GM18907 (cell line): ENCODE measurements at regions not wholly inside any gene's neighbourhood (a gene's known extent, or its start where the extent isn't known, plus 50 kb on each side); places are given as distances from the start of the nearest gene placed in this dataset.

Experiments used
- ATAC-seq: cut with Tn5 transposase; IDR thresholded peaks from one replicate; pipeline ENCODE4 v1.9.1; 2021; ENCODE audit warnings: mild to moderate bottlenecking, moderate library complexity; ENCODE audit not compliant: unreplicated experiment

- no peak for ATAC-seq
These were observed 228.0 kb downstream of the RDH14 start for GRCh38 chr2:18332477-18332876.

- no peak for ATAC-seq
These were observed 235.3 kb downstream of the RDH14 start for GRCh38 chr2:18325118-18325517.

- no peak for ATAC-seq
These were observed 240.5 kb downstream of the RDH14 start for GRCh38 chr2:18319987-18320386.

GRCh38 chr2:18317017-18317416, 243.4 kb downstream of the RDH14 start:
- no peak for ATAC-seq

GRCh38 chr2:18312818-18313217, 247.6 kb downstream of the RDH14 start:
- ATAC-seq: no peak

GRCh38 chr2:18311420-18312195, 248.8 kb downstream of the RDH14 start:
- no peak for ATAC-seq

- no peak for ATAC-seq
These were observed 250.8 kb downstream of the RDH14 start for GRCh38 chr2:18309627-18310026.

GRCh38 chr2:18309188-18309587, 251.3 kb downstream of the RDH14 start:
- ATAC-seq: no peak

GRCh38 chr2:18304849-18305248, 255.6 kb downstream of the RDH14 start:
- no peak for ATAC-seq

- ATAC-seq: no peak
These were observed 258.9 kb downstream of the RDH14 start for GRCh38 chr2:18301421-18302139.

GRCh38 chr2:18299423-18300212, 260.8 kb downstream of the RDH14 start:
- no peak for ATAC-seq

- no peak for ATAC-seq
These were observed 262.9 kb downstream of the RDH14 start for GRCh38 chr2:18297534-18298058.

GRCh38 chr2:18290386-18290785, 270.1 kb downstream of the RDH14 start:
- no peak for ATAC-seq

GRCh38 chr2:18286897-18287296, 273.6 kb downstream of the RDH14 start:
- ATAC-seq: no peak

GRCh38 chr2:18284331-18284730, 276.1 kb downstream of the RDH14 start:
- no peak for ATAC-seq

- no peak for ATAC-seq
These were observed 278.4 kb downstream of the RDH14 start for GRCh38 chr2:18282026-18282425.

GRCh38 chr2:18276583-18277075, 283.8 kb downstream of the RDH14 start:
- ATAC-seq: no peak

GRCh38 chr2:18273205-18273604, 287.2 kb downstream of the RDH14 start:
- ATAC-seq: no peak

- ATAC-seq: no peak
These were observed 288.3 kb downstream of the RDH14 start for GRCh38 chr2:18272148-18272494.

GRCh38 chr2:18271370-18272147, 288.9 kb downstream of the RDH14 start:
- ATAC-seq: no peak
